Body of pancreas (tissue), 4 donors: ENCODE measurements at regions not wholly inside any gene's neighbourhood (a gene's known extent, or its start where the extent isn't known, plus 50 kb on each side); places are given as distances from the start of the nearest gene placed in this dataset.

Source experiments
- ATAC-seq: fragments of 150-250 bp; one replicate; pipeline ENCODE4 v1.9.1; 2016
- DNase-seq, 4 donors: peaks; one replicate each; pipeline ENCODE4 v3.0.0-alpha.2; 2019
- H3K27ac ChIP-seq, 4 donors: fragments of 200-600 bp; sonication (generic); 1 replicate in 3 of 4; 2 replicates in 1 of 4; pipeline versions ENCODE4 v1.5.1 to v1.6.1; 2016 to 2019; ENCODE audit warnings: mild to moderate bottlenecking in 1 of 4, mixed read lengths in 1 of 4, moderate library complexity in 1 of 4
- H3K27me3 ChIP-seq, 2 donors: fragments of 200-600 bp; sonication (generic); one replicate each; pipeline ENCODE4 v1.6.0; 2016; ENCODE audit warnings: mild to moderate bottlenecking in 1 of 2
- H3K36me3 ChIP-seq, 2 donors: fragments of 200-600 bp; sonication (generic); replicated peaks in 1 of 2; 2 replicates each; pipeline ENCODE4 v1.5.1; 2016; ENCODE audit warnings: low read depth in 2 of 2; ENCODE audit not compliant: insufficient read depth in 1 of 2
- H3K4me1 ChIP-seq: fragments of 200-600 bp; sonication (generic); one replicate; pipeline ENCODE4 v1.6.0; 2016
- H3K4me3 ChIP-seq, 2 donors: fragments of 200-600 bp; sonication (generic); 1 replicate in 1 of 2; 2 replicates in 1 of 2; pipeline ENCODE4 v1.5.1; 2016 to 2019
- H3K9me3 ChIP-seq, 3 donors: fragments of 200-600 bp; sonication (generic); 1 replicate in 2 of 3; 2 replicates in 1 of 3; pipeline ENCODE4 v1.5.1; 2016
- CTCF ChIP-seq, 7 experiments: fragments of 450-650 bp in 4 of 7; fragments of 200-600 bp in 3 of 7; sonication (generic) in 3 of 7; IDR thresholded peaks; one replicate each; pipeline ENCODE4 v1.5.1; 2016 to 2019; ENCODE audit warnings: antibody characterized with exemption in 7 of 7
- POLR2A ChIP-seq, 3 donors: fragments of 450-650 bp; IDR thresholded peaks; one replicate each; pipeline ENCODE4 v1.6.1; 2016; ENCODE audit warnings: antibody characterized with exemption in 3 of 3, mild to moderate bottlenecking in 2 of 3
- WGBS, 2 donors: methylation state at CpG; one replicate each; pipeline ENCODE4 v1.1.5; 2017; 5-methylcytosine and 5-hydroxymethylcytosine counted together
- intact Hi-C: fragments of 100-400 bp; cut with DNase I; formaldehyde crosslinking; loops from one replicate; pipeline ENCODE4 v1.15.1; 2023

GRCh38 chr2:183253441-183254130, 129.3 kb downstream of the NUP35 start:
- Histone ChIP-seq H3K9me3 (no peaks in the 10 kb centered on the region), H3K27ac (no peak overlapping the region), H3K27me3 (no peaks in the 10 kb centered on the region), H3K4me1 (no peaks in the 10 kb centered on the region), H3K4me3 (no peak overlapping the region), H3K36me3 (no peaks in the 10 kb centered on the region)
- ATAC-seq (no peak), DNase-seq (no peak)
- intact Hi-C loops = no loop called here
- 76 to 83% methylated on average over 14 of the region's 14 CpGs for WGBS, 2 donors
- TF ChIP-seq CTCF (IDR thresholded peaks at IDR 0.05) (no peak), POLR2A (IDR thresholded peaks at IDR 0.05) (no peak)

DNA sequence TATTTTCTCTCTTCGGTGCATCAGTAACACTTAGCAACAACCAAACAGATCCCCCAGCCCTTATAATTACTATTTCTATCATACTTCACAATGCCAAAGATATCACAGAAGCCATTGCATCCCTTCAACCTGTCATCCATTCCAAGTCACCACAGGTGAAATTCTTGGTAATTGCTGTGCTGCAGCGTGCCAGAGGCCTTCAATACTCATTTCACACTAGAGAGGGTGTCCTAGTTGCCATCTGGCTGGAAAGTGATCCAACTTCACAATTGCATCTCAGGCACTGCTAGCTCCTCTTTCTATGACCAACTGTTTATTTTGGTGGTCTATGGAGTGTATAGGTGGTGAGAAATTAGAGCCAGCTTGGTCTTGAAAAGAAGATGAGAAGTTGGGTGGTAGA, 131.2 kb downstream of the NUP35 start:
- Histone ChIP-seq H3K27me3 (no peaks in the 10 kb centered on the region), H3K27ac (no peak overlapping the region), H3K4me3 (no peak overlapping the region), H3K4me1 (no peaks in the 10 kb centered on the region), H3K9me3 (no peaks in the 10 kb centered on the region), H3K36me3 (no peaks in the 10 kb centered on the region)
- WGBS, 2 donors = 74 to 79% methylated on average over 2 of the region's 2 CpGs
- no peak for ATAC-seq
- intact Hi-C loops = no loop called here
- no peak for TF ChIP-seq CTCF (IDR thresholded peaks at IDR 0.05)
- no peak for TF ChIP-seq POLR2A (IDR thresholded peaks at IDR 0.05)
- DNase-seq = no peak

GRCh38 chr2:183259921-183260320, 135.7 kb downstream of the NUP35 start:
- Histone ChIP-seq H3K4me3 (no peak overlapping the region), H3K9me3 (no peaks in the 10 kb centered on the region), H3K4me1 (no peaks in the 10 kb centered on the region), H3K27me3 (no peaks in the 10 kb centered on the region), H3K27ac (no peak overlapping the region), H3K36me3 (no peaks in the 10 kb centered on the region)
- TF ChIP-seq CTCF (IDR thresholded peaks at IDR 0.05) = no peak
- no peak for TF ChIP-seq POLR2A (IDR thresholded peaks at IDR 0.05)
- intact Hi-C loops = no loop called here
- ATAC-seq = no peak
- no peak for DNase-seq
- 69 to 81% methylated on average over 1 of the region's 1 CpG for WGBS, 2 donors

DNA sequence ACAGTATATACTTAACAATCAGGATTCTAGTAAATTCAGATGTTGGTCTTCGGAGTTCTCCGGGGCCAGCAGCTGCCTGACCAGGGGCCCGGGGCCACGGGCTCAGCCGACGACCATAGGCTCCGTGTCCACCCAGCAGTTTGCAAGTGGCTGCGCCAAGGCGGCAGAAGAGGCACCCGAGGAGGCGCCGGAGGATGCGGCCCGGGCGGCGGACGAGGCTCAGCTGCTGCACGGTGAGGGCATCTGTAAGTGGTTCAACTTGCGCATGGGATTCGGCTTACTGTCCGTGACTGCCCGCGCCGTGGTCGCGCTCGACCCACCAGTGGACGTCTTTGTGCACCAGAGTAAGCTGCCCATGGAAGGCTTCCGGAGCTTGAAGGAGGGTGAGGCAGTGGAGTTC, 136.3 kb downstream of the NUP35 start:
- H3K27ac ChIP-seq = no peak overlapping the region
- WGBS, 2 donors = 95 to 97% methylated on average over 28 to 29 of the region's 29 CpGs
- H3K4me3 ChIP-seq = no peak overlapping the region
- no peaks in the 10 kb centered on the region for H3K27me3 ChIP-seq
- intact Hi-C loops = no loop called here
- no peaks in the 10 kb centered on the region for H3K4me1 ChIP-seq
- H3K9me3 ChIP-seq = no peaks in the 10 kb centered on the region
- ATAC-seq (no peak), DNase-seq (no peak)
- H3K36me3 ChIP-seq = no peaks in the 10 kb centered on the region
- TF ChIP-seq CTCF (IDR thresholded peaks at IDR 0.05) (no peak), POLR2A (IDR thresholded peaks at IDR 0.05) (no peak)

DNA sequence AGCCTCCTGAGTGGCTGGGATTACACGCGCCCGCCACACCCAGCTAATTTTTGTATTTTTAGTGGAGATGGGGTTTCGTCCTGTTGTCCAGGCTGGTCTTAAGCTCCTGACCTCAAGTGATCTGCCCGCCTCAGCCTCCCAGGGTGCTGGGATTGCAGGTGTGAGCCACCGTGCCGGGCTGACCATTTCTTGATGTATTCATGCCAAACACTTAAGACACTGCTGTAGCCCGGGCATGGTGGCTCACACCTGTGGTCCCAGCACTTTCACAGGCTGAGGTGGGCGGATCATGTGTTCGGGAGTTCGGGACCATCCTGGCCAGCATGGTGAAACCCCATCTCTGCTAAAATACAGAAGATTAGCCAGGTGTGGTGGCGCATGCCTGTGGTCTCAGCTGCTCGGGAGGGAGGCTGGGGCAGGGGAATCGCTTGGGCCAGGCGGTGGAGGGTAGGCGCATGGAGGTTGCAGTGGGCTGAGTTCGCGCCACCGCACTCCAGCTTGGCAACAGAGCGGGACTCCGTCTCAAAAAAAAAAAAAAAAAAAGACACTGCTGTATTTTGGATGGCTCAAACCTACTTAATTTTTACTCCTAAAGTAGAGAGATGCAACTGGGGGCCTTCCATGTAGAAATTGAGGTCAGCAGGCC, 140.8 kb downstream of the NUP35 start:
- ATAC-seq = no peak
- no peaks in the 10 kb centered on the region for H3K27me3 ChIP-seq
- 89 to 96% methylated on average over 18 to 21 of the region's 21 CpGs for WGBS, 2 donors
- intact Hi-C loops = no loop called here
- no peaks in the 10 kb centered on the region for H3K4me1 ChIP-seq
- no peak for DNase-seq
- no peaks in the 10 kb centered on the region for H3K9me3 ChIP-seq
- no peaks in the 10 kb centered on the region for H3K36me3 ChIP-seq
- TF ChIP-seq CTCF (IDR thresholded peaks at IDR 0.05) (no peak), POLR2A (IDR thresholded peaks at IDR 0.05) (no peak)
- H3K4me3 ChIP-seq = no peak overlapping the region
- no peak overlapping the region for H3K27ac ChIP-seq
